ENCODE measurements at regions not wholly inside any gene's neighbourhood (a gene's known extent, or its start where the extent isn't known, plus 50 kb on each side); places are given as distances from the start of the nearest gene placed in this dataset.

DNA sequence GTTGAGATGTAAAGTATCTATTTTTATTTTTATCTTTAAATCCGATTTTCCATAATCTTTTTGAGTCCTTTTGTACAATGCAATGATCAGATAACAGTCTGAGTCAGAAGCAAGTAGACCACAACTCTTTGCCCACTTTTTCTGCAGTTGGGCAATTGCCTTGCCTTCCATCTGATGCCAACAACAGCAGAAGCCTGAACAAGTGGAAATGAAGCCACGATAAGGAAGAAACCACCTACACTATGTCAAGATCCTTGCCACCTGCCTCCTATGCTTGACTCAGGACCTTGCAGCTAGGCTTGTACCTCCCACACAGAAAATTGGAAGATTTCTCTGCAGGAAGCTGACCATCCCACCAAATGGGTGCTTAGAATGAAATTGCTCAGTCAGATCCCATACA lies 78.6 kb downstream of the ANXA1 start:
- no peak overlapping the region for H2AFZ ChIP-seq (ENCODE audit: low read length)
- H3K79me2 ChIP-seq (ENCODE audit: insufficient read depth, low read length), result no peaks in the 10 kb centered on the region
- H3K9me3 ChIP-seq (ENCODE audit: insufficient read depth, low read depth, low read length), result no peaks in the 10 kb centered on the region
- no peak overlapping the region for H3K4me2 ChIP-seq (ENCODE audit: low read depth, low read length, poor library complexity, severe bottlenecking)
- H3K27me3 ChIP-seq (ENCODE audit: insufficient read depth, low read length, poor library complexity, severe bottlenecking), result no peaks in the 10 kb centered on the region
- no peaks in the 10 kb centered on the region for H3K9me2 ChIP-seq (replicated peaks; ENCODE audit: low read depth, low read length)
- H3K36me3 ChIP-seq (ENCODE audit: insufficient read depth, low read length), result no peaks in the 10 kb centered on the region
- TF ChIP-seq EZH2phosphoT487 (IDR thresholded peaks at IDR 0.05; ENCODE audit: borderline replicate concordance), result no peak
- TF ChIP-seq, protein P1, sequence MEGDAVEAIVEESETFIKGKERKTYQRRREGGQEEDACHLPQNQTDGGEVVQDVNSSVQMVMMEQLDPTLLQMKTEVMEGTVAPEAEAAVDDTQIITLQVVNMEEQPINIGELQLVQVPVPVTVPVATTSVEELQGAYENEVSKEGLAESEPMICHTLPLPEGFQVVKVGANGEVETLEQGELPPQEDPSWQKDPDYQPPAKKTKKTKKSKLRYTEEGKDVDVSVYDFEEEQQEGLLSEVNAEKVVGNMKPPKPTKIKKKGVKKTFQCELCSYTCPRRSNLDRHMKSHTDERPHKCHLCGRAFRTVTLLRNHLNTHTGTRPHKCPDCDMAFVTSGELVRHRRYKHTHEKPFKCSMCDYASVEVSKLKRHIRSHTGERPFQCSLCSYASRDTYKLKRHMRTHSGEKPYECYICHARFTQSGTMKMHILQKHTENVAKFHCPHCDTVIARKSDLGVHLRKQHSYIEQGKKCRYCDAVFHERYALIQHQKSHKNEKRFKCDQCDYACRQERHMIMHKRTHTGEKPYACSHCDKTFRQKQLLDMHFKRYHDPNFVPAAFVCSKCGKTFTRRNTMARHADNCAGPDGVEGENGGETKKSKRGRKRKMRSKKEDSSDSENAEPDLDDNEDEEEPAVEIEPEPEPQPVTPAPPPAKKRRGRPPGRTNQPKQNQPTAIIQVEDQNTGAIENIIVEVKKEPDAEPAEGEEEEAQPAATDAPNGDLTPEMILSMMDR (conservative IDR thresholded peaks at IDR 0.05; ENCODE audit: low read length), result no peak
- no peak overlapping the region for H3K4me3 ChIP-seq (ENCODE audit: low read length, poor library complexity, severe bottlenecking)
- H4K20me1 ChIP-seq (ENCODE audit: insufficient read depth, low read length, poor library complexity, severe bottlenecking), result no peaks in the 10 kb centered on the region
- no peaks in the 10 kb centered on the region for H3K4me1 ChIP-seq (ENCODE audit: insufficient read depth, low read length, poor library complexity, severe bottlenecking)
- no peak overlapping the region for H3K9ac ChIP-seq (ENCODE audit: low read depth, low read length, poor library complexity, severe bottlenecking)
- H3F3A ChIP-seq (ENCODE audit: low read depth), result no peaks in the 10 kb centered on the region

DNA sequence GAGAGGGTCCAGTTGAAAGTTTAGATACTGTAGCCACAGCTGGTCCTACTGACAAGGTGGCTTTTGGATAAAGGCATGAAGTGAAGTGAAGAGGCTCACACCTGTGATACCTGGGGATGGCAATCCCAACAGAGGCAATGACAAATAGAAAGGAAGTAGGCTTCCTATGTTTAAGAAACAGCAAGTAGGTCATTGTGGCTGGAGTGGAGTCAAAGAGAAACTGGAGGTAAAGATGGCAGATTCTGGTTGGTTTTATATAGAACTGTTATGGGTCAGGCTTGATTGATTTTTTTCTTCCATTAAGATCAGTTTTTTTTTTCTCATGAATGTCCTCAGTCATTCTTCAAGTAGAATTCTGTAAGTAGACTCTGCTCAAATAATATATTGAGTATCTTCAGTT lies 79.5 kb downstream of the ANXA1 start:
- H3K4me3 ChIP-seq (ENCODE audit: low read length, poor library complexity, severe bottlenecking), result no peak overlapping the region
- TF ChIP-seq EZH2phosphoT487 (IDR thresholded peaks at IDR 0.05; ENCODE audit: borderline replicate concordance), result no peak
- TF ChIP-seq, protein P1 (conservative IDR thresholded peaks at IDR 0.05; ENCODE audit: low read length), result no peak
- H3K4me1 ChIP-seq (ENCODE audit: insufficient read depth, low read length, poor library complexity, severe bottlenecking), result no peaks in the 10 kb centered on the region
- H3F3A ChIP-seq (ENCODE audit: low read depth), result no peaks in the 10 kb centered on the region
- H3K36me3 ChIP-seq (ENCODE audit: insufficient read depth, low read length), result no peaks in the 10 kb centered on the region
- H3K27me3 ChIP-seq (ENCODE audit: insufficient read depth, low read length, poor library complexity, severe bottlenecking), result no peaks in the 10 kb centered on the region
- H3K4me2 ChIP-seq (ENCODE audit: low read depth, low read length, poor library complexity, severe bottlenecking), result no peak overlapping the region
- H2AFZ ChIP-seq (ENCODE audit: low read length), result no peak overlapping the region
- H4K20me1 ChIP-seq (ENCODE audit: insufficient read depth, low read length, poor library complexity, severe bottlenecking), result no peaks in the 10 kb centered on the region
- H3K9me3 ChIP-seq (ENCODE audit: insufficient read depth, low read depth, low read length), result no peaks in the 10 kb centered on the region
- no peaks in the 10 kb centered on the region for H3K9me2 ChIP-seq (replicated peaks; ENCODE audit: low read depth, low read length)
- H3K9ac ChIP-seq (ENCODE audit: low read depth, low read length, poor library complexity, severe bottlenecking), result no peak overlapping the region
- no peaks in the 10 kb centered on the region for H3K79me2 ChIP-seq (ENCODE audit: insufficient read depth, low read length)

DNA sequence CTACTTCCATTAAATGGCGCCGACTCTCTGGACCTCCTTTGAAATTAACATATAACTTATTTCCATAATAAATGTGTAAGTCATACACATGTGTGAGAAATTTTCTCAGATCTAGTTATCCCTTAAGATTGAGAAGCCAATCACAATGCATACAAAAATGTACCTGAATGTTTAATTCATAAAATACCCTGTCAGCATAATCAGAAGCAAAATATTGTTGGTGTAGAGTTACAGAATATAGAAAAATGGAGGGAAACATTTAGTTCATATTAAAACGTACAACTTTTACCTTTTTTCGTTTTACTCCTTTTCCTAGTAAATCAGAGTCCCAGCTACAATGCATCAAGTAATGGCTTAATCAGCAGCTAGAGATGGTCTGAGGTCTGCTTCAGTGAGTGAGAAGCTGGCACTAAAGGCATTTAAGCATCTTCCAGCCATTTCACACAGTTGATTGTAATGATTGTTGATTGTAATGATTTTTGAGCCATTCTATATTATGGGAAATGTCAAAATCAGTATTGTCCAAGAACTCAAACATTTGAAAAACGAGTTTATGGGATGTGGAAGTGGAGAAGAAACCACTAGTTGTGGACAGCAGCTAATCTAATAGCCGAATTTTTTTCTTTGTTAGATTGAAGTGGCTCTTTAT lies 81.8 kb downstream of the ANXA1 start:
- TF ChIP-seq, protein P1 (conservative IDR thresholded peaks at IDR 0.05; ENCODE audit: low read length), result no peak
- no peak for TF ChIP-seq EZH2phosphoT487 (IDR thresholded peaks at IDR 0.05; ENCODE audit: borderline replicate concordance)
- H3K4me2 ChIP-seq (ENCODE audit: low read depth, low read length, poor library complexity, severe bottlenecking), result no peak overlapping the region
- H3K9ac ChIP-seq (ENCODE audit: low read depth, low read length, poor library complexity, severe bottlenecking), result no peak overlapping the region
- H3K27me3 ChIP-seq (ENCODE audit: insufficient read depth, low read length, poor library complexity, severe bottlenecking), result no peaks in the 10 kb centered on the region
- no peaks in the 10 kb centered on the region for H3K79me2 ChIP-seq (ENCODE audit: insufficient read depth, low read length)
- no peaks in the 10 kb centered on the region for H3K36me3 ChIP-seq (ENCODE audit: insufficient read depth, low read length)
- H3K9me2 ChIP-seq (replicated peaks; ENCODE audit: low read depth, low read length), result no peaks in the 10 kb centered on the region
- H3K4me3 ChIP-seq (ENCODE audit: low read length, poor library complexity, severe bottlenecking), result no peak overlapping the region
- H3K4me1 ChIP-seq (ENCODE audit: insufficient read depth, low read length, poor library complexity, severe bottlenecking), result no peaks in the 10 kb centered on the region
- H3F3A ChIP-seq (ENCODE audit: low read depth), result no peaks in the 10 kb centered on the region
- H3K9me3 ChIP-seq (ENCODE audit: insufficient read depth, low read depth, low read length), result no peaks in the 10 kb centered on the region
- no peaks in the 10 kb centered on the region for H4K20me1 ChIP-seq (ENCODE audit: insufficient read depth, low read length, poor library complexity, severe bottlenecking)
- H2AFZ ChIP-seq (ENCODE audit: low read length), result no peak overlapping the region

All from Loucy (cell line).